OCI-LY1 (cell line): ENCODE measurements at regions not wholly inside any gene's neighbourhood (a gene's known extent, or its start where the extent isn't known, plus 50 kb on each side); places are given as distances from the start of the nearest gene placed in this dataset.

Source experiments
- H2AFZ ChIP-seq: fragments of 200-600 bp; sonication (generic), shearing (Covaris generic); 2 replicates; pipeline ENCODE4 v1.6.0; 2014; ENCODE audit warnings: antibody characterized with exemption, mild to moderate bottlenecking, low read length
- H3F3A ChIP-seq: fragments of 200-600 bp; sonication (generic), shearing (Covaris generic); 2 replicates; pipeline ENCODE4 v1.6.0; 2014; ENCODE audit warnings: mild to moderate bottlenecking, antibody characterized with exemption, low read length, moderate library complexity; ENCODE audit not compliant: insufficient read depth
- H3K27ac ChIP-seq: fragments of 200-600 bp; sonication (generic); 2 replicates; pipeline ENCODE4 v1.5.1; 2014; ENCODE audit warnings: low read length, mixed run types, mild to moderate bottlenecking, low read depth; ENCODE audit not compliant: poor library complexity, severe bottlenecking
- H3K27me3 ChIP-seq: fragments of 200-600 bp; sonication (generic); 2 replicates; pipeline ENCODE4 v1.6.0; 2014; ENCODE audit warnings: antibody characterized with exemption, mild to moderate bottlenecking, low read length, moderate library complexity; ENCODE audit not compliant: insufficient read depth
- H3K36me3 ChIP-seq: fragments of 200-600 bp; sonication (generic); 2 replicates; pipeline ENCODE4 v1.6.1; 2014; ENCODE audit warnings: mild to moderate bottlenecking, antibody characterized with exemption, low read length, moderate library complexity, mixed read lengths; ENCODE audit not compliant: insufficient read depth
- H3K4me1 ChIP-seq: fragments of 200-600 bp; sonication (generic); 2 replicates; pipeline ENCODE4 v1.5.1; 2014; ENCODE audit warnings: mild to moderate bottlenecking, low read length, moderate library complexity; ENCODE audit not compliant: insufficient read depth, severe bottlenecking
- H3K4me2 ChIP-seq: fragments of 200-600 bp; sonication (generic), shearing (Covaris generic); 2 replicates; pipeline ENCODE4 v1.6.1; 2014; ENCODE audit warnings: low read length
- H3K4me3 ChIP-seq: fragments of 200-600 bp; sonication (generic); 2 replicates; pipeline ENCODE4 v1.5.1; 2014; ENCODE audit warnings: low read length, low read depth, mild to moderate bottlenecking, mixed read lengths; ENCODE audit not compliant: poor library complexity, severe bottlenecking
- H3K79me2 ChIP-seq: fragments of 200-600 bp; shearing (Covaris generic); 2 replicates; pipeline ENCODE4 v1.6.1; 2016; ENCODE audit warnings: mixed run types, low read length, mixed read lengths; ENCODE audit not compliant: insufficient read depth
- H3K9ac ChIP-seq: fragments of 200-600 bp; sonication (generic), shearing (Covaris generic); 2 replicates; pipeline ENCODE4 v1.6.1; 2014; ENCODE audit warnings: mild to moderate bottlenecking, low read length, mixed read lengths
- H3K9me2 ChIP-seq: fragments of 200-600 bp; sonication (generic), shearing (Covaris generic); 2 replicates; pipeline ENCODE4 v1.6.1; 2014; ENCODE audit warnings: low read depth, mild to moderate bottlenecking, low read length, mixed read lengths
- H3K9me3 ChIP-seq: fragments of 200-600 bp; shearing (Covaris generic); 2 replicates; pipeline ENCODE4 v1.6.1; 2014; ENCODE audit warnings: low read length, mixed read lengths
- H4K20me1 ChIP-seq: fragments of 200-600 bp; sonication (generic), shearing (Covaris generic); 2 replicates; pipeline ENCODE4 v1.6.0; 2016; ENCODE audit warnings: mild to moderate bottlenecking, low read length; ENCODE audit not compliant: insufficient read depth
- CTCF ChIP-seq: fragments of 200-600 bp; sonication (generic), shearing (Covaris generic); IDR thresholded peaks from 2 replicates; pipeline ENCODE4 v1.5.1; 2017; ENCODE audit warnings: mild to moderate bottlenecking, antibody characterized with exemption, low read length, moderate library complexity, mixed read lengths
- EZH2 ChIP-seq: fragments of 200-600 bp; sonication (generic), shearing (Covaris generic); IDR thresholded peaks from 2 replicates; pipeline ENCODE4 v1.8.0; 2017; ENCODE audit warnings: borderline replicate concordance, mixed run types, mild to moderate bottlenecking, antibody characterized with exemption, low read length, moderate library complexity, mixed read lengths

GRCh38 chr17:20774472-20775135, 195.1 kb downstream of the CDRT15L2 start:
- H3K9me2 ChIP-seq = no peaks in the 10 kb centered on the region
- H3K4me2 ChIP-seq = no peak overlapping the region
- no peak overlapping the region for H3K4me3 ChIP-seq
- no peaks in the 10 kb centered on the region for H3K4me1 ChIP-seq
- H3K27me3 ChIP-seq = no peaks in the 10 kb centered on the region
- no peak overlapping the region for H2AFZ ChIP-seq
- H3K9me3 ChIP-seq = no peaks in the 10 kb centered on the region
- no peaks in the 10 kb centered on the region for H3K36me3 ChIP-seq
- H3K79me2 ChIP-seq = no peaks in the 10 kb centered on the region
- H4K20me1 ChIP-seq = no peaks in the 10 kb centered on the region
- TF ChIP-seq CTCF (no peak), EZH2 (no peak)
- H3K27ac ChIP-seq = no peak overlapping the region
- no peak overlapping the region for H3K9ac ChIP-seq
- no peaks in the 10 kb centered on the region for H3F3A ChIP-seq

GRCh38 chr17:20775331-20775730, 195.8 kb downstream of the CDRT15L2 start:
- TF ChIP-seq CTCF = no peak
- no peak for TF ChIP-seq EZH2

GRCh38 chr17:20779521-20779920, 200.0 kb downstream of the CDRT15L2 start:
- Histone ChIP-seq H3K79me2 (no peaks in the 10 kb centered on the region), H4K20me1 (no peaks in the 10 kb centered on the region)

More at GRCh38 chr17:20775331-20775730, 195.8 kb downstream of the CDRT15L2 start:
- H4K20me1 ChIP-seq = no peaks in the 10 kb centered on the region
- H3K4me3 ChIP-seq = no peak overlapping the region
- H3K27ac ChIP-seq = no peak overlapping the region
- no peak overlapping the region for H3K9ac ChIP-seq
- no peaks in the 10 kb centered on the region for H3K27me3 ChIP-seq
- no peaks in the 10 kb centered on the region for H3K79me2 ChIP-seq
- H2AFZ ChIP-seq = no peak overlapping the region
- no peaks in the 10 kb centered on the region for H3F3A ChIP-seq
- H3K9me2 ChIP-seq = no peaks in the 10 kb centered on the region
- no peaks in the 10 kb centered on the region for H3K36me3 ChIP-seq
- H3K9me3 ChIP-seq = no peaks in the 10 kb centered on the region
- no peak overlapping the region for H3K4me2 ChIP-seq
- no peaks in the 10 kb centered on the region for H3K4me1 ChIP-seq

More at GRCh38 chr17:20779521-20779920, 200.0 kb downstream of the CDRT15L2 start:
- TF ChIP-seq CTCF (no peak), EZH2 (no peak)
- Histone ChIP-seq H3K27ac (no peak overlapping the region), H3K4me2 (no peak overlapping the region), H3K4me3 (no peak overlapping the region), H3K36me3 (no peaks in the 10 kb centered on the region), H3K9me3 (no peaks in the 10 kb centered on the region), H3K4me1 (no peaks in the 10 kb centered on the region), H3K9me2 (no peaks in the 10 kb centered on the region), H3F3A (no peaks in the 10 kb centered on the region), H2AFZ (no peak overlapping the region), H3K27me3 (no peaks in the 10 kb centered on the region), H3K9ac (no peak overlapping the region)
